ENCODE measurements at regions not wholly inside any gene's neighbourhood (a gene's known extent, or its start where the extent isn't known, plus 50 kb on each side); places are given as distances from the start of the nearest gene placed in this dataset.
"Not testable (repeated sequence)": the region's sequence is repeated elsewhere in the genome, so short reads cannot be mapped to it uniquely, and the experiment has no call there.

DNA sequence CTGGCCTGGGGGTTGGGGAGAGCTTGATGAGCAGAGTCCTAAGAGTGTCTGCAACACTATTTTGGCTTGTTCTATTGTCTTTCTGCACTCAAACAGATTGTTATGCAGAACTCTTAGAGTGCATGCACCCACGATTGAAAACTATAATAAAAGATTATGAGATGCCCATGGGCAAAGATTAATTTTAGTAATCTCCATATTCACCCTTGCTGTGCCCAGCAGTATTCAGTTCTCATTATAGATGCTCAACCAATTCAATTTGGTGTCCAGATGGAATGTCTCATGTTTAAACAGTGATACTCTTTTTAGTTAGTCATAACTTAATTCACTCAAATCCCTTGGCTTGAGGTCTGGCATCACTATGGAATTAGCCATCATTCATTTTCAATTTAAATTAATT is 952.5 kb downstream of the CDH8 start:
- ATAC-seq = no peak
- DNase-seq = no peak
- intact Hi-C loops (cut with DNase I) = no loop called here

DNA sequence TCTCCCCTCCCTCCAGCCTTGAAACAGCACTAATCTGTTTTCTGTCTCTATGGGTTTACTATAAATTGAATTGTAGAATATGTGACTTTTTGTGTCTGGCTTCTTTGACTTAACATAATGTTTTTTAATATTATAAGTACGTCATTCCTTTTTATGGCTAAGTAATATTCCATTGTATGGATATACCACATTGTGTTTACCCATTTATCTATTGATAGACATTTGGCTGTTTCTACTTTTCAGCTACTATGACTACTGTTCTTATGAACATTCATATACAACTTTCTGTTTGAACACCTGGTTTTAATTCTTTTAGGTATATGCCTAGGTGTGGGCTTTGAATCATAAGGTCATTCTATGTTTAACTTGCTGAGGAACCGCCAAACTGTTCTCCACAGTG is 961.9 kb downstream of the CDH8 start:
- intact Hi-C loops (cut with DNase I) = no loop called here
- no peak for DNase-seq
- no peak for ATAC-seq

DNA sequence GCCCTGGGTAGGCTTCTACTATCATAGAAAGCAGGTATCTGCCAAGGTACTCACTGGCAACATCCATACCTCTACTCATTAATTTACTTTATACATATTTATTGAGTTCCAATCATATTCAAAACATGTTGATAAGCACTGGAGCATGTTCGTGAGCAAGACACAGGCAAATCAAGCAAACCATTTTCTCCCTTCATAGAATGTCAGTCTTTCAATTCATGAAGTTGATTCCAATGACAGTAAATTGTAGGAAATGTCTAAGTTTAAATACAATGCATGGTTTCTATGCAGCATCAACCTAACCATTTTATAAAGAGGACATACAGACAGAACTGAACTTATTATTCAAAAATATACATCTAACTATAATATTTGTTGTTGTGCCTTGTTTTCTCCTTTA is 978.6 kb downstream of the CDH8 start:
- intact Hi-C loops (cut with DNase I) = no loop called here
- ATAC-seq (no peak), DNase-seq (no peak)

DNA sequence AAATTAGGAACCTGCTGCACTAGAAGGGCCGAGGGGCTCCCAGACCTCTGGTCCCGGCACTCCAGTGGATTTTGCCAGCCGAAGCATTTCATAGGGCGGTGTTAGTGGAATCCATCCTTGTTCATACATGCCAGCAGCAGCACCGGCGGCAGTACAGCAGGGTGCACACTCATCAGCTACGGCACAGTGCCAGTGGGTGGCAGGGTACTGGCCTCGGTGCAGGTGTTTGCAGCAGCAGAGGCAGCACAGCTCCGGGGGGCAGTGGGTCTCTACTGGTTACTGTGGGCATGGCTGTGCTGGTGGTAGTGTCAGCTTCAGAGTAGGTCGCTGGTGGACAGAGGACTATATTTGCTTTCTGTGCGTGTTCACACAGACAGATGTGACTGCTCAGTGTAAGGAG is 985.7 kb downstream of the CDH8 start:
- ATAC-seq (no peak), DNase-seq (no peak)
- intact Hi-C loops (cut with DNase I) = no loop called here

- ATAC-seq (no peak), DNase-seq (no peak)
- intact Hi-C loops (cut with DNase I) = no loop called here
Observed at GRCh38 chr16:61045931-61046330, 990.3 kb downstream of the CDH8 start.

DNA sequence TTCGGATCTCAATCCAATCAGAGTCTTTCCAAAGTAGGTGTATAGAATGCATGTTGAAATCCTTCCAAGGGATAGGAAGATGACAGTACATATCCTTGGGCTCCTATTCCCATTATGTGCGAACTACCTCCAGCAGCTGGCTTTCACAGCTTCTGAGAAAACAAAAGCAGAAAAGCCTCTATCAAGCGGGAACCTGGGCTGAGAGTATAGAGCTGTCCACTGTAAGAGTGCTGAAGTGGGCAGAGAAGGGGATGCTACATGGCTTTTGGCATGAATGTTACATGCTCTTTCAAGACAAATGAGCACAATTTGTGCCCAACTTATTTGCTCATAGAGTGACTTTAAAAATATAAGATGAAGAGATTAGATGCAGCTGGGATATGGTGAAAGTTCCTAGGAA is 993.5 kb downstream of the CDH8 start:
- DNase-seq (no peak), ATAC-seq (no peak)
- intact Hi-C loops (cut with DNase I) = no loop called here

GRCh38 chr16:61030616-61031015 is 1005.6 kb downstream of the CDH8 start:
- ATAC-seq = no peak
- intact Hi-C loops (cut with DNase I) = no loop called here

DNA sequence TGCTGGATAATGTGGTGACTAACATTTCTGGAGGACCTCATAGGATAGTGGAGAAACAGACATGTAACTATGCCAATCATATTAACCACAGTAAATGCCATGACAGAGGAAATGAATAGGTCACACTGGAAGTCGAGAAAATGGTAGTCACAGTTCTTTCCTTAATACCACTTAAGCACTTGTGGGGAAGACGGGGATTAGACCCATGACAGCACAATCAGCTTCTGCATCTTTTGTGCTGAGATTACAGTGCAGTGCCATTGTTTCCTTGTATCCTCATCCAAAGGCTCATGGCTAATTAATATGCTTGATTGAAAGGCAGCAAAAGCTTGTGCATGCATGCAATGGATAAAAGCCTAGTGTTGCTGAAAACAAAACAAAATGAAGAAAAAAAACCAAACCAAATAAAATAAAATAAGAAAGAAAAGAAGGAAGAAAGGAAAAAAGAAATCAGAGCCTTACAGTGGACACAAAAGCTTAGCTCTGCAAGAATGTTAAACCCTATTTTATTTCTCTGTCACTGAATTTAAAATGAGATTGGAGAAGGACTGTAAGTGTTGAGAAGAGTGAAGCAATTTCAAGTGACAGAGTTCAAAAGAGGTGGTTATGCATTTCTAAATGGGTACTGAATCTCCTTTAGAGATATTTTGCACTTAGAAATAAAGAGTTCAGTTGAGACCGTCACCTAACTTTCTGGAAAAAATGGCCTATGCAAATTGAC is 1011.9 kb downstream of the CDH8 start:
- DNase-seq (no peak), ATAC-seq (no peak)
- intact Hi-C loops (cut with DNase I) = no loop called here

More at GRCh38 chr16:61030616-61031015, 1005.6 kb downstream of the CDH8 start:
- DNase-seq = no peak

DNA sequence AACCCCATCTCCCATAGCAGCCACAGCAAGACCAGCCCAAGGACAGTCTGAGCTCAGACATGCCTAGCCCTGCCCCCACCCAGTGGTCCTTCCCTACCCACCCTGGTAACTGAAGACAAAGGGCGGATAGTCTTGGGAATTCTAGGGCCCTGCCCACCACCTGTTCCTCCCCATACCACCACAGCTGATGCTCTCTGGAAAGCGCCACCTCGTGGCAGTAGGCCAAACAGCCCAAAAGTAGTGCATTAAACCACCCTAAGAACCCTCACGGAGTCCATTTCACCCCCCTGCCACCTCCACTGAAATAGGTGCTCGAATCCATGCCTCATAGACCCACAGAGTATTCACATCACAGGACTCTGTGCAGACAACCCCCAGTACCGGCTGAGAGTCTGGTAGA is 1021.4 kb downstream of the CDH8 start:
- DNase-seq = no peak
- ATAC-seq = no peak

DNA sequence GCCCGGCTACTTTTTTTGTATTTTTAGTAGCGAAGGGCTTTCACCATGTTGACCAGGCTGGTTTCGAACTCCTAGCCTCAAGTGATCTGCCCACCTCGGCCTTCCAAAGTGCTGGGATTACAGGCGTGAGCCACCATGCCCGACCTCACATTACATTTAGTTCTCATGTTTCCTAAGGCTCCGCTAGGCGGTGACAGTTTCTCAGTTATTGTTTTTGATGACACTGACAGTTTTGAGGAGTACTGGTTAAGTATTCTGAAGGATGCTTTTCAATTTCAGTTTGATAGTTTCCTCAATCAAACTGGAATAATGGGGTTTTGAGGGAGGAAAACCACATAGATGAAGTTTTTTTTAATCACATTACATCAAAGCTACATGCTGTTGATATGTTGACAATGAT is 1028.5 kb downstream of the CDH8 start:
- ATAC-seq = no peak
- no peak for DNase-seq
- intact Hi-C loops (cut with DNase I) = no loop called here

More for the DNA sequence above, 1021.4 kb downstream of the CDH8 start:
- intact Hi-C loops (cut with DNase I) = no loop called here

- no peak for DNase-seq
- ATAC-seq = no peak
- intact Hi-C loops (cut with DNase I) = no loop called here
Observed at GRCh38 chr16:61005952-61006351, 1030.3 kb downstream of the CDH8 start.

DNA sequence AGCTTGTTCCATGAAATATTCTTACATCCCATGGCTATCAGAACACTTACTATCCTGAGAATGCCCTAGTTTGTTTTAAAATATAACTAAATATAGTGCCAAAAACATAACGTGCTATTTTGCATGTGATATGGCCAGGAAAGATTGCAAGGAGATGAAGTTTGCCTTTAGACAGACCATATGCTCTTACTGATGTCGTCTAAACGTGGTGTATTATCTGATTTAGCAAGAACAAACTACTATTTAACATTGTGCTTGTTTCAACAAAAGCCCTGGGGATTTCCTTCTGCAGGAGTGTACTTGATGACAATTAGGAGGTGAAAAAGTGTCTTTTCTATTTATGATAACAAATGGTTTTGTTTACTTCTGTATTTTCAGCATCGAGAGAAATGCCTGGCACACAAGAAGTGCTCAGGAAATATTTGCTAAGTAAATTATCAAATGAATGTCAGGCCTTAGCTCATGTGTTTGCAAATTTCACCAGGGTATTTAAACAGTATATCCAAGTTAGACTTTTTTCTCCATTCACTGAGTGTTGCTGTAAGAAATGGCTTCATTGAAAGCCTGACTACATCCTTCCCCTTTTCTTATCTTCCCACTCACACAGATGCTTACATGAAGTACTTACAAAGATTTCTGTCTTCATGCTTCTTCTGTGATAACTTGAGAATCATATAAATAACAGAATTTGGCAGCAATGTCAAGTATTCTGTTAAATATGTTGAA is 1033.6 kb downstream of the CDH8 start:
- intact Hi-C loops (cut with DNase I) = no loop called here

DNA sequence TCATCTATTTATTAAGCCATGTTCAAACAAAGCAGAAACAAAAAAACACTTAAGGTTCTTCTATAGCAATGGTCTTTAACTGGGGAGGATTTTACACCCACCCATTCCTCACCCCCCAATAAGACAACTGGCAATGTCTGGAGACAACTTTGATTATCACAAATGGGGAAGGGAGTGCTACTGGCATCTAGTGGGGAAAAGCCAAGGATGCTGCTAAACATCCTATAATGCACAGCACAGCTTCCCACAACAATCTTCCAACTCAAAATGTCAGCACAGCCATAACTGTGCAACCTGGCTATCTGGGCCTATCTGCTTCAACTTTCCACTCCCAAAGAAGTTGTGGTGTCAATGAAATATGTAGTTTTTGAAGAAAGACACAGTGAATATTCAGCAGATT is 1044.4 kb downstream of the CDH8 start:
- intact Hi-C loops (cut with DNase I) = no loop called here
- no peak for ATAC-seq

More for the DNA sequence above, 1033.6 kb downstream of the CDH8 start:
- no peak for ATAC-seq
- no peak for DNase-seq

DNA sequence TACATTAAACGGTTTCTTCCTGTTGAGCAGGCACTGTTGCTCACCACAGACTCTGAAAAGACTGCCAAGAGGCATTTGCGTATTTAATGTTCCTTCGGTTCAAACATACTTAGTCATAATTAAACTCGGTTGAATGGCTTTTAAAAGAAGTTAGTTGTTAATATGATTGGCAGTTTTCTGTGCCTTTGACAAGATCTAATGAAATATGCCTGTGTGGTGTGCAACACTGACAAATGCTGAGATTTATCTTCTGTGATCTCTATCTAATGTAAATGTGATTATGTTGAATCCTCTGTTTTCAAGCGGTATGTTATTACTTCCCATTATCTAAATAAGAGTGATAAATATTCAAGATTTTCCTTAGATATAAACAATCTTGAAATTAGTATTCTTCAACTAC is 1046.6 kb downstream of the CDH8 start:
- intact Hi-C loops (cut with DNase I) = no loop called here
- no peak for DNase-seq
- no peak for ATAC-seq

More for the DNA sequence above, 1044.4 kb downstream of the CDH8 start:
- DNase-seq = no peak

DNA sequence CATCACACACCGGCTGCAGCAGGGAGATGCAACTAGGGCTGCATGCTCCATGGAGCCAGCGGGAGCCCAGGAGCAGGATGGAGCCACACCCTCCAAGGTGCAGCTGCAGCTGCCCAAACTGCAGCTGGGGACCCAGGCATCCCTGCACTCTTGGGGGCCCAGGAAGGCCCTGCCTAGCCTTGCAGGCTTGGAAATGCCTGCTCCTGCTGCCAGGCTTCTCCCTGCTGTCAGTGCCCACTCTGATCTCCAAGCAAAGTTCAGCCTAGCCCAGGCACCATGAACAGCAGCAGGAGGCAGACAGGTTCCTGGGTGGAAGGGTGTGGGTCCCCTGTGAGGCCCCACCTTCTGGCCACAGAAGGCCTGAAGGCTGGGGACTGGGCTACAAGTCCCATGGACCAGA is 1057.1 kb downstream of the CDH8 start:
- intact Hi-C loops (cut with DNase I) = no loop called here
- no peak for ATAC-seq

DNA sequence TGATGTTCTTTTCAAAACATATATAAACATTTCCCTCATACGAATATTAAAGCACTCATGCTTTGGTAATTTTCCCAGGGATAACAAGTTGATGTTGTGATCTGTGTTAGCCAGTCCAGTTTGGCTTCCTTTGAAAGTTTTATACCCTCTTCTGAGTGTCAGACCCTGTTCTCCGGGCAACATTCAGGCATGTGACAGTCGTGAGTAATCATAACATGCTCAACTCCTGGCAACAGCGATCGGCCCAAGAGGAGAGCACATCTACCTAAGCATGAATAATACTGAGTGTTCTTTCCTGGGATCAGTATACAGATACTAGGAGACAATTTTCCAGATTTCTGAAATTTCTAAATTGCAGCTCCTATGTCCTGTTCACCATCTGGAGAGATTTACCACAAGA is 1086.4 kb downstream of the CDH8 start:
- DNase-seq = no peak

More for the DNA sequence above, 1057.1 kb downstream of the CDH8 start:
- DNase-seq = no peak

DNA sequence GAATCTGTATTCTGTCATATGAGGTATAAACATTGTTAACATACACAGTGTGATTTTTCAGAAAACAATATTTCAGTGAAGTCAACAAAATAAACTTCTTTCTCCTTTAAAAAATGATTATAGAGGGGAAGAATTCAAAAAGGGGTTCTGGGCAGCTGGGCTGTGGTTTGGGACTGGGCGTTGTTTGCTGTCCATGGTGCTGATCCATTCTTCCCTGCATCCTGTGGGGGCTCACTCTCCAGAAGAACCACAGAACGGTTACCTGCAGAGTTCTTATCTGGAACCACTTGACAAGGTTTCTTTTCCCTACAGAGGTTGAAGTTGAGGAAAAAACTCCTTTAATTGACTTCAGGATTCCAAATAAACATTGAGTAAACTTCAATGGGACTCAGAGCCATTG is 1091.0 kb downstream of the CDH8 start:
- intact Hi-C loops (cut with DNase I) = no loop called here
- ATAC-seq = no peak
- no peak for DNase-seq

More for the DNA sequence above, 1086.4 kb downstream of the CDH8 start:
- intact Hi-C loops (cut with DNase I) = no loop called here
- ATAC-seq = no peak

- intact Hi-C loops (cut with DNase I); ATAC-seq; DNase-seq: not testable (repeated sequence)
Observed at GRCh38 chr16:60936189-60936588, 1100.0 kb downstream of the CDH8 start.

- intact Hi-C loops (cut with DNase I) = no loop called here
- DNase-seq (no peak), ATAC-seq (no peak)
Observed at GRCh38 chr16:60932600-60932999, 1103.6 kb downstream of the CDH8 start.

DNA sequence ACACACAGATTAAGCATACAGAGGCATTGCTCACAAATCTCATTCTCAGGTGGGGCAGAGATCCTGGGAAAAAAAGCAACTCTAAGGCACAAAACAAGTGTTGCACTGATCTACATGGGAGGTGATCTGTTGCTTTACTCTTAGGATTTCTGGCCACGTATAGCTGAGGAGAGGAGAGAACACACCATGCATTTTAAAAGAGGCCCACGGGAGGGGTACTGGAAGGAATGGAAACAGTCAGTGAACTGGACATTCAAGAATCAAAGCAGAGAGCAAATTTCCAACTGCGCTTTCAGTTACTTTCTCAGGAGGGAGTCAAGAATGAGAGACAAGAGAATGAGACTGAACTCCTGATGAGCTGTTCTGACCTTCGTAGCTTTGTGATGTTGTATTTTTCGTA is 1105.9 kb downstream of the CDH8 start:
- DNase-seq (no peak), ATAC-seq (no peak)
- intact Hi-C loops (cut with DNase I) = no loop called here

GRCh38 chr16:60922920-60923319 is 1113.3 kb downstream of the CDH8 start:
- intact Hi-C loops (cut with DNase I) = no loop called here
- DNase-seq = no peak
- ATAC-seq = no peak

Measured in left cardiac atrium (tissue), 4 donors.